Nucleus accumbens (tissue), 56 donors: ENCODE measurements at regions not wholly inside any gene's neighbourhood (a gene's known extent, or its start where the extent isn't known, plus 50 kb on each side); places are given as distances from the start of the nearest gene placed in this dataset.

Source experiments
- DNase-seq, 56 donors: peaks; one replicate each; lab custom pipeline; 2025; lab: John Stamatoyannopoulos, UW

DNA sequence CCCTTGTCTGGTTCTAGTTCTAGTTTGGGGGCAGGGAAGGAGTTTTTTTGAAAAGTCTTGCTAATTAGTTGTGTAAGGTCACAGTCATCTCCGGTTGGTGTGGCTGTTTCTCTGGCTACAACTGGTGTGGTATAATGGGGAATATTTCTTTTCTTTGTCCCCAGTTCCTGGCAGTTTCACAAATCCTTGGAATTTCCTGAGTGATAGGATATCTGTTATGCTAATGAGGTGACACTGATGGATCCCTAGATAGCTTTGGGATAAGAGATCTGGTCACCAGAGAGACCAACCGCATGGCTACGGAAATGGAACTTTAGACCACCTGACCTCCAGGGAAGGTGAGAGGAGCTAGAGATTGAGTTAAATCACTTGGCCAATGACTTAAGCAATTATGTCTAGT is 494.6 kb downstream of the ARHGEF28 start:
- DNase-seq: no peak

DNA sequence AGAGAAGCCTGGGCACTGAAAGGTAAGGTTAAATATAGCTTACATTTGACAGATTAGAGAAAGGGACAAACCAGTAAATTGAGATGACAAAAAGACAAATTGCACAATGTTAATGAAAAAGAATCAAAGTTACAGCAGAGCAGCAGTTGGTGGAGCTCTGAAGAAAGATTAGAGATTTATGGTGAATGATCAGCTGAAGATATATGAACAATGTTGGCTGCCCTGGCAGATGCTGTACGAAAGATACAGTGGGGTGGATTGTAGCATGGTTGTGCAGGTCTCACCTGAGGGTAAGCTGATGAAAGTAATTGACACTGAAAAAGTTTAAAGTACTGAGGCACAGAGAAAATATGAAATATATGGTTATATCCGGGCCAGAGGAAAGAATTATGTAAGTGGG is 492.1 kb downstream of the ARHGEF28 start:
- DNase-seq: no peak

DNA sequence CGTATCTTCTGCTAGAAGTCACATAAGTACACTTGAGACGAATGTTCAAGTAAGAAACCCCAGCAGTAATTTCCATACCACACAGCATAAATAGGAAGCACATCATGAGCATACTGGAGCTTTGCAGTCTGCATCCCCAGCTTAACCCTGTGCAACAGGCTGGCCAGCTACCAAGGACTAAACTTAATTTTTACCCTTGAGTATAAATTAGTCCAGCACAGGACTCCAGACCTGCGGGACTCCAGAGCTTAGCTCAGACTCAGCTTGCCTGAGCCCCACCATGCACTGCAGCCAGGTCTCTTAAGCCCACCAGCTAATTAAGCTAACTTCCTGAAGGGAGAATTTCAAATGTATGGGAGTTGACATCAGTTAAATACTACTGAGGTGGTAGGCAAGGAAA is 491.0 kb downstream of the ARHGEF28 start:
- DNase-seq: no peak

DNA sequence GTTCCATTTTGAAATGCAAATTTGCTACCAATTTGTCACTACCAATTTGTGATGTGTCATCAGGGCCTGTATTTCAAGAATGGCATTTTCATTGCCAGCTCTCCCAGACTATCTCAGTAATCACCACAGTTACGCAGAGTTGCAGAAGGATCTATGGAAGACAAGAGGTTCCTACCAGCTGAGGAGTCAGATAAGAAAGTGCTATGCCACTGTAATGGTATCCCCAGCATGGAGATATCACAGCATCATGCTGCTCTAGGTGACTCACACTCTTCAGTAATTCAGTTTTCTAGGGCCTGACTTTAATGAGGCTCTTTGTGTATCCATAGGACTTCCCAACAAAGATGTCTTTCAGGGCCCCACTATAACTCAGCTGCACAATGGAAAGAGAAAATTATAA is 490.3 kb downstream of the ARHGEF28 start:
- DNase-seq: no peak

DNA sequence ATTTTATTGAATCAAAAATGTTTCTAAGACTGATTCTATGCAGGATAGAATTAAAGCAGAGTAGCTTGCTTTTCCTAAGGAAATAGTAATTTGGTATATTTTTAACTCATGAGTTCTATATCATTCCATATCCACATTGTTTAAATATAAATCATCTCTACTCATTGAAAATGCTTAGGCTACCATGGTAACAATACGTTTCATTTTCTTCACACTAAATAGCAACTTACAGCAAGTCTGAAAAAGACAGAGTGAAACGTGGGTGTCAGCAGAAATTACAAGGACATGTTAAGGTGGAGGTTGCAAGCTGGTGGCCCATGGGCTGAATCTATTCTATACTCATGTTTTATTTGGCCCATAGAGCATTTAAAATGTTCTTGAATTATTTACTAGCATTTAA is 487.9 kb downstream of the ARHGEF28 start:
- DNase-seq: no peak

DNA sequence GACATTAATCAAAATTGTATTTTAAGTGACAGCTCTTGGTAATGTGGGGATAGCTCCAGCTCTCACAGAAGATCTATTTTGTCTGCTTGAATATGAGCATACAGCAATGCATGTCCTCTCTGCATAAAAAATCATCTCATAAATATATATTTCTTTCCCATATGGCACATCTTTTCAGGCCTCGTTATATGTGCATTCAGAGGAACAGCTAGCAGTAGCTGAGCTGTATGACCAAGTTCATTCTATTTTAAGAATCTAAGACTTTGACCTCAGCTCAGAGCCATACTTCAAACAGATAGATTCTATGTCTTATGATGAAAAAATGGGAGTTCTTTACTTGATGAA is 487.2 kb downstream of the ARHGEF28 start:
- DNase-seq: no peak

DNA sequence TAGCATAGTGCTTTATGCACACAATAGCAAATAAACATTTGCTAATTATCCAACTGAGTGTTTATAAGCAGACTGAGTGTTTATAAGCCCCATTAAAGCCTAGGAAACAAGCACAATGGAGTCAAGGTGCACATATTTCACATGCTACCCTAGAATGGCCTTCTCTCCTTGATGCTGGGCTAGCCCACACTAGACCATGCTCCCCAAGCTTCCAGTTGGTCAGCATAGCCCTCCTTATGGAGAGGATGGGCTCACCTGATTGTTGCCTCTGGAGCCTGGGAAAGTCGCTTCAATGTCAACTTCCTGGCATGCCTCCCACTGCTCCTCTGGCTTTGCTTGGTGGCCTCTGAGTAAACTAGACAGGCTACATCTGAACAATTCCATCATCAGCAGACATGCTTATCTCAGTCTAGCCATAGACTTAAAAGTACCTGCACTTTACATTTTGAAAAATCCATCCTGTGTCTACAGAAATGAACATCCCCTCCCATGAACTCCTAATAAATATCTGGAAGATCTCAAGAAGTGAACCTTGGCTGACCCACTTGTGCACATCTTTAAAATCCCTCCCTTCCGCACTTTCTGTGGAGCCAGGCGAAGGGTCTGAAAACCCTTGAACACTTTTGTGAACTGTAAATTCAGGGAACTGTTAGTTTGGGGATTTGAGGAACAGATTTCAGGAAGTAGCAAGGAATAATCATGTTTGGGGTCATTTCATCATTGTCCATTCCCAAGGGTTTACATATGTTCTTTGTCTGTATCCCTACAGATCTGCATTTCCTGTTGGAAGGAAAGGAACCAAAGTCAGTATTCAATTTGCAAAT is 486.6 kb downstream of the ARHGEF28 start:
- DNase-seq: no peak

DNA sequence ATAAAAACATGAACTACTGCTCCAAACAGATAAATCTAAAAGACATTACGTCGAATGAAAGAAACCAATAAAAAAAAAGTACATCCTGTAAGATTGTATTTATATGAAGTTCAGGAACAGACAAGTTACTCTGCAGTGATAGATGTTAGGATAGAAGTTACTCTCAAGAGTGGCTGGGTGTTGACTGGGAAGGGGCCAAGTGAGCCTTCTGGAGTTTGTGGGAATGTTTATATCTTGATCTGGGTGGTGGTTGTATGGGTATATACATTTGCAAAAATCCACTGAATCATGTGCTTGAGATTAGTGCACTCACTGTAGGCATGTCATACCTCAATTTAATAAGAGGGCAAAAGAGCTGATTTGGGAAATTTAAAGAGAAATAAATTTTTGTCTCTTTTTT is 485.8 kb downstream of the ARHGEF28 start:
- no peak for DNase-seq

DNA sequence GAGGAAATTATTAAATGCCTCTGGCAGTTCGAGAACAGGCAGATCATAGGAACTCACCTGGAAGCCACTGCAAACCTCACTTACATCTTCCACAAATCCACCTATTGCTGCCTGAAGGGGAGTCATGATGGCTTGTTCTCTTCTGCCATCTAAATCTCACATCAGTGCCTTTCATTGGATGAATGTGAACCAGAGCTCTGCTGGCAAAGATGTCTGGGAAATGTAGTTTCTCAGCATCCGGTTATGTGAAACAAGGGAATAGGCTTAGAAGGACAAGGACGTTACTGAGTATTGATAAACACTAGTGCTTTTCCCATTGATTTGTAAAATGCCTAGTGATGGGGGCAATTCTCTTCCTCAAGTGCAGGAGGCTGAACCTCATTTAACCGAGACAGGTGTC is 483.3 kb downstream of the ARHGEF28 start:
- DNase-seq: no peak

DNA sequence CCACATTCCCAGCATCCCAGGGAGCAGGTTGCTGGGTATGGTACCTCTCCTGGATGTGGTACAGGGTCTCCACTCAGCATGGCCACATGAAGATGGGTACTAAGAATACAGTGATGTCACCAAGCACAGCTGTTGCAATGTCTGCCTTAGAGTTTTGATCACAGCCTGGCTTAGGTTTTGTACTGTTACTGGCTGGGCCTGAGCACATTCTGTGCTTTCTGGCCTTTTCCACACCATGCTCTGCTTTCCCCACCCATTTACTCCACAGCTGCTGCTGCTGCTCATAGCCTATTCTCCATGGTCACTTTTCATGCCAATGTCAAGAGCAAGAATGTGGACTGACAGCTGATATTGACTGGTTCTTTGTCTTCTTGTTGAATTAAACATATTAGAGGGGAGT is 481.9 kb downstream of the ARHGEF28 start:
- no peak for DNase-seq

DNA sequence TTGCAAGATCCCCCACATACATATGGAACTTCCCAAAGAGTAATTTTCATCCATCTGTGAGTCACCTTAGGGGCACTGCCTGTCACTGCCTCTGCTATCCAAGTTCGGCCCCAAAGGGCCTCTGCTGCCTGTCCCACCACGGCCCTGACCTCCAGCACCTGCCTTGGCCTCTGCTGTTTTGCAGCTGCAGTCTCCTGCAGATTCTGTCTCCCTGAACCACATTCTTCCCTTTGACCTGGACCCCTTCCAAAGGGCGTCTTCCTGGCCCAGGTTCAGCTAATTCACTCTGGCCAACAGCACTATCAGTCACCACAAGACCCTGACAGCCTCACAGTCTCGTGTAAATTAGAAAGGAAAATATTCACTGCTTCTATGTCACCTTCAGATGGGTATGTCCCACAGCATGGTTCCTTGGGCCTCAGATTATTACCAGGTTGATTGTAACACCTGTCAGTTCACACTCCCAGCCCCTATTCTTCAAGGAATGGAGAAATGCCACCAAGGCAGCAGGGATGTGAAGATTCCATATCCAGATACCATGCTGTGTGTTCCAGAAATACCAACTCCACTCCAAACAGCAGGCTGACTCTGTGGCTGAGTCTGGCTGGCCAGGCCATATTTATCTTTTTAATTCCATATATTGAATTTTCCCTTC is 479.3 kb downstream of the ARHGEF28 start:
- no peak for DNase-seq

DNA sequence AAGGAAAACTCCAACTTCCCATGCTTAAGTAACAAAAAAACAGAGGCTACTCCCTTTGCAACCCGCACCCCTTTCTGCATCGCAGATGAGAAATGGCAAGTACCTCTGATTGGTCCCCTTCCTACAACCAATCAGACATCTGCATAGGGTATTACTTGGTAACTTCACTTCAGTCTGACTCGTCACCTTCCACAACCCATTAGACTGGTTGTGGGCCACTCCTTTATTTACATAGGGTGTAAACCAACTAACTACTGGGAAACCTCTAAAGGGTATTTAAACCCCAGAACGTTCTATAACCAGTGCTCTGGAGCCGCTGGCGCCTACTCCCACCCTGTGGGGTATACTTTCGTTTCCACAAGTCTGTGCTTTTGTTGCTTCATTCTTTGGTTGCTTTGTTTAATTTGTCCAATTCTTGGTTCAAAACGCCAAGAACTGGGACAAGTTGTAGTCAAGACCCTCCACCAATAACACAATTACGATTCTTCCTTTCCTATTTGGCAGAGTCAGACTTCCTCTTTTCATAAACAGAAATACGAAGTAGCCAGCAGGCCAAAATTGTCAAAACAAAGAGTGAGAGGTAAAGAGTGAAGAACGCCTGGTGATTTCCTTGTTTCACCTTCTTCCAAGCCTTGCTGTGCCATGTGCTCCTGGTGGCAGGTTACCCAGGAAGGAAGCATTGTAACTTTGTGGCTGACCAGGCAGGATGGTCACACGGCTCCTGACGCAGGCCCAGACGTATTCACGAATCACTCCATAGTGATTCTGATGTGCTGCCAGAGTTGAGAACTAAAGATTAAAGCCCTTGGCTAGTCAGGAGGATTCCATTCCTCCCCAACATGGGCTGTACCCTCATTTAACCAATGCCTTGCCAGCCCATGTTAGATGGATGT is 477.4 kb downstream of the ARHGEF28 start:
- DNase-seq: no peak

DNA sequence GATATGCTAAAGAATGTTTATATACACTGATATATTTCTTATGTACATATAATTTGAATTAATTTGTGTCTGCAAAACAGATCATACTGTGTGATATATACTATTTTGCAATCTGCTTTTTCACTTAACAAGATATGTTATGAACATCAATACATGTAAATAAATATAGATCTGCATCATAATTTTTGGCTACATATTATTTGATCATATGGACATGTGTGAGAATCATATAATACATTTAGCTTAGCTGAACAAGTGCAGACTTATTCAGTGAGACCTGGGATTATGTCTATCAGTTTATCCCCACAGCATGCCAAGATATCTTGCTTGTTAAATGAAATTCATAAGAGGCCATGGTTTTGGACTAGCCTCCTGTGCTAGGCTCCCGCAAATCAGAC is 474.3 kb downstream of the ARHGEF28 start:
- DNase-seq: no peak

DNA sequence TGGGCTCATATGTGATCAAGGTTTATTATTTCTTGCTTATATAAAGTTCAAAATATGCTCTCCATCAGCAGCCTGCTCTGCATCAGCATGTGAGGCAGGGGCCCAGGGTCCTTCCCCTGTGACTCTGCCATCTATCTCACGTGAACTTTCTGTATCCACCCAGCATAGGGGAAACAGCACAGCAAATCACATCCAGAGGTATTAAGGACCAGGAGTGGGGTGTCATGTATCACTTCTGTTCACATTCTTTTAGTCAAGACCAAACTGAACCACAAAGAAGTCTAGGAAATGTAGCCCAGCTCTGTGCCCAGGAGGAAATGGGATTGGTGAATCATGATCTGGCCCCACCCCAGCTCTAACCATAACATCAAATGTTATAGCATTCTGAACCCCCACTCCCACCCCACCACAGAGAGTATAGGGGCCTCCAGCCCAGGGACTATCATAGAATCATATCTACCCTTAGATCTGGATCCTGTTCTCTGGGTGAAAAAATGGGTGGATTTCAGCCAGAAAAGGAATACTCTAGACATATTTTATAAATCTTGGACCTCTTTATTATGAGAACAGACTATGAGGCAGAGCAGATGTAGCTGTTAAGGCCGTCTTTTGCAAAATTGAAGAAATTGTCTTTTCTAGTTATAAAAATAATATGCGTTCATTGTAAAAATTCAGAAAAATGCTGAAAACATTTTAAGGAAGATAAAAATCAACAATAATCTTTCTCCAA is 473.7 kb downstream of the ARHGEF28 start:
- no peak for DNase-seq

DNA sequence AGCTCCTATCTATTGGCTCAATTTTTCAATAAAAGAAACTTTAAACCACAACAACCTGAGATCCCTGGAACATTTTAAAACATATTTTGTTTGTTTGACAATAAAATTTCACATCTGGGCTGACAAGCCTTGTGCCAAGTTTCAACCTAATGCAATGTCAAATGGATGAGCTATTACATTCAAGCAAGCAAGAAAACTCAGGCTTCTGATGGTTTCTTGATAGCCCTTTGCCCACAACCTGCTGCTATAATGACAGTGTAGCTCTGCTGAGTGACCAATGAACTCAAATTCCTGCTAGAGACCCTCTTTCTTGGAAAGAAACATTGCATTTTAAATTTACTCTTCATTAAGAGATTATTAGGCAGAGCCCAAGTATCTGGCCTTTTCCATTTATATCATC is 472.9 kb downstream of the ARHGEF28 start:
- no peak for DNase-seq

DNA sequence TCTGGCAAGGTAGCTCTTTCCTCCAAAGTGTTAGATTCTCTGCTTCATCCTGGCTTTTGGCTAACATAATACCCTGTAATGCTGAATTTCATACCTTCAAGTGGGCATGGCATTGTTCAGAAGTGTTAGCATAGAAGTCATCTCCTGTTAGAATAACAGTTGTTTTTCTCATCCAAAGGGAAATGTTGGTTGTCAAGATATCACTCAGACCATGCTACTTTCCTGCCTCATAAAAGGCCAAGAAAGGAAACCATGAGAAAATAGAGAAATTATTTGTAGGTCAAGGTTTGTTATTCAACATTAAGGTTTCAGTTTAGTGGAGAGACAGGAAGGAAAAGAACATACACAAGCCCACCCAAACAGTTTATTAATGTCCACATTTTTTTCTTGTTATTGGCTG is 472.5 kb downstream of the ARHGEF28 start:
- DNase-seq: no peak

DNA sequence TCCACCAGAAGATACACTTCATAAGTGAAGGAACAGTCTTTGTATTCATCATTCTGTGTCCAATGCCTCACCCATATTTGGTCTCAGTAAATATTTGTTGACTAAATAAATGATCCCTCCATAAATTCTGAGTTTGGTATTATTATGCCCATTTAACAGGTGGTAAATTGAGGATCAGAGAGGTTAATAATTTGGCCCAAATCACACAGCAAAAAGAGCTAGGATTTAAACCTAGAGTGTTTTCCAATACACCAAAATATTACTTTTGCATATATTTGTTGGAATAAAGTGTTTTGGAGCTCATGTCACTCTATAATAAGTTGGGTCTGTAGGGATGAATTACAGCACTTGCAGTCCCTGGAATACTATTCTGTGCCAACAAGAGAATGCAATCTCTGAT is 470.3 kb downstream of the ARHGEF28 start:
- DNase-seq: no peak

DNA sequence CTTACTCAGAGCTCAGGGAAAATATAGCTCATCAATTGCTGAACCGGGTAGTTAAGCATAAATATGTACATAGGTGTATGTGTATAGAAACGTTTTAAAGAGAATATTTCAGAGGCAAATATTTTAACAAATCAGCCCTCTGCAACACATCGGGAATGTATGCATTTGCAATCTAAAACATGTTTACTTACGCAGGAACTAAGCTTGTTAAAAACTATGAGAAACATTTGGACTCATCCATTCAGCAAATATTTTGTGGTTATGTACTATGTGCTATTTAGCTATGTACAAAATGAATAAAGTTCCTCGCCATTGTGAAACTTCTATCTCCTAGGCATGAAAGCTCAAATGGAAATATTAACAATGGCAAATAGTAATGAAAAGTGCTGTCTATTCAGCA is 469.9 kb downstream of the ARHGEF28 start:
- DNase-seq: no peak

DNA sequence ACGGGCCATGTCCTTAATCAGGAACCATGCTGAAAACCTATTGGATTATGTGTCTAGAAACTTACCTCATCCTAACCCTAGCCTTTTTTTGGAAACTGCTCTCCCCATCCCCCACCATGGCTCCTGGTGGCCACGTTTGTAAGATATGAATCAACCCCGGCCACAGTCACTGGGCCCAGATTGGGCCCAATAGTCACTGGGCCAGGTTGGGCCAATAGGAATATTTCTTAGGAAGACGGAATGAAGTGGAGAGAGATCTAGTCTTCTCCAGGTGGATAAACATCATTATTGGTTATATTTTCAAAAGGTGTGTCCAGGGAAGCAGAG is 468.7 kb downstream of the ARHGEF28 start:
- DNase-seq: no peak

DNA sequence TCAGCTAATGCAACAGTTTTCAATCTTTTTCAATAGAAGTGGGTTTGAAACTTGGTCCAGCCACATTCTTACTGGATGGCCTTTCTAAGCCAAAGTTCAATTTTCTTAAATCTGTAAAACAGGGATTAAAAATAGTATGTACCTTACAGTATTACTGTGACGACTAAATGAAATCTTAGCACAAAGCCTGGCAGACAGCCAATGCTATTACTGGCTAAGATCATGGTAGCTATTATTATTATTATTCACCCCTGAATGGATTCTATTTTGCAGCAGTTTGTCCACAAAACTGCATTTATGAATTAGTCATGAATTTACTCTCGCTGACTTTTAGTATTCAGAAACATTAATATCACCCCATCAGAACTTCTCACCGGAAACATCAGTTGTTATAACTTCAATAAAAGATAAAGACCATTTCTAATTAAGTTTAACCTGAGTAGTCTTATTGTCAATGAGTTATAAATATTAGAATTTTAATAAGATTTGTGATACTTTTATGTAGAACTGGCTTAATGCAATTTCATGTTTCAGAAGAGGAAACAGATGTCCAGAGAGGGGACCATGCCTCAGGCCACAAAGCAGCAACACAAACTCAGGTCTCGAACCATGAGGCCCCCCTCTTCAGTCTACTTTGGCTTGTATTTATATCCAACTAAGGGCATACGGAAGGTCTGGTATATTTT is 468.2 kb downstream of the ARHGEF28 start:
- peak in 2 of 56 donors; percentile 0 to 3 for DNase-seq
